KG1 (cell line): ENCODE measurements at regions not wholly inside any gene's neighbourhood (a gene's known extent, or its start where the extent isn't known, plus 50 kb on each side); places are given as distances from the start of the nearest gene placed in this dataset.
A peak's percentile ranks its signal among the peaks of the same experiment; 100 is the strongest.
"Not testable (repeated sequence)": the region's sequence is repeated elsewhere in the genome, so short reads cannot be mapped to it uniquely, and the experiment has no call there.

Experiments
- DNase-seq: peaks from one replicate; lab custom pipeline; 2025; lab: John Stamatoyannopoulos, UW

- DNase-seq: no peak
These were observed 526.7 kb upstream of the NRP1 start for GRCh38 chr10:33861016-33861704.

- DNase-seq: no peak
These were observed 526.1 kb upstream of the NRP1 start for GRCh38 chr10:33860552-33860951.

GRCh38 chr10:33859319-33860022, 525.0 kb upstream of the NRP1 start:
- DNase-seq: no peak

- no peak for DNase-seq
These were observed 523.9 kb upstream of the NRP1 start for GRCh38 chr10:33858326-33858725.

GRCh38 chr10:33853221-33853620, 518.8 kb upstream of the NRP1 start:
- DNase-seq: not testable (repeated sequence)

GRCh38 chr10:33843379-33843778, 508.9 kb upstream of the NRP1 start:
- no peak for DNase-seq

GRCh38 chr10:33841678-33842077, 507.2 kb upstream of the NRP1 start:
- no peak for DNase-seq

- no peak for DNase-seq
These were observed 504.3 kb upstream of the NRP1 start for GRCh38 chr10:33838731-33839130.

- DNase-seq: no peak
These were observed 503.3 kb upstream of the NRP1 start for GRCh38 chr10:33837736-33838135.

- no peak for DNase-seq
These were observed 501.1 kb upstream of the NRP1 start for GRCh38 chr10:33835556-33835955.

GRCh38 chr10:33833566-33833965, 499.1 kb upstream of the NRP1 start:
- no peak for DNase-seq

GRCh38 chr10:33832124-33832787, 497.8 kb upstream of the NRP1 start:
- no peak for DNase-seq

GRCh38 chr10:33831591-33831990, 497.1 kb upstream of the NRP1 start:
- DNase-seq: no peak

GRCh38 chr10:33829899-33830298, 495.4 kb upstream of the NRP1 start:
- DNase-seq: not testable (repeated sequence)

GRCh38 chr10:33828592-33828991, 494.1 kb upstream of the NRP1 start:
- no peak for DNase-seq

GRCh38 chr10:33826186-33826585, 491.7 kb upstream of the NRP1 start:
- no peak for DNase-seq

GRCh38 chr10:33822774-33823173, 488.3 kb upstream of the NRP1 start:
- DNase-seq: no peak

- no peak for DNase-seq
These were observed 486.1 kb upstream of the NRP1 start for GRCh38 chr10:33820531-33820930.

GRCh38 chr10:33819206-33819605, 484.7 kb upstream of the NRP1 start:
- peak; percentile 14 for DNase-seq

GRCh38 chr10:33818343-33818742, 483.9 kb upstream of the NRP1 start:
- no peak for DNase-seq

- no peak for DNase-seq
These were observed 483.1 kb upstream of the NRP1 start for GRCh38 chr10:33817605-33818004.

GRCh38 chr10:33815776-33816175, 481.3 kb upstream of the NRP1 start:
- no peak for DNase-seq

GRCh38 chr10:33813871-33814270, 479.4 kb upstream of the NRP1 start:
- no peak for DNase-seq
